ENCODE measurements at regions not wholly inside any gene's neighbourhood (a gene's known extent, or its start where the extent isn't known, plus 50 kb on each side); places are given as distances from the start of the nearest gene placed in this dataset.
"Not testable (repeated sequence)": the region's sequence is repeated elsewhere in the genome, so short reads cannot be mapped to it uniquely, and the experiment has no call there.

GRCh38 chr1:99548943-99549605 is 96.8 kb upstream of the PALMD start:
- 35% methylated on average over 3 of the region's 3 CpGs for WGBS
- H3K36me3 ChIP-seq = no peaks in the 10 kb centered on the region
- no peak overlapping the region for H3K27ac ChIP-seq
- no peak for DNase-seq (ENCODE audit: low spot score in 2 of 2)
- TF ChIP-seq POLR2AphosphoS5 (IDR thresholded peaks at IDR 0.05) (no peak), EP300 (IDR thresholded peaks at IDR 0.05) (no peak), POLR2A (IDR thresholded peaks at IDR 0.05) (no peak)
- TF ChIP-seq, protein P1, sequence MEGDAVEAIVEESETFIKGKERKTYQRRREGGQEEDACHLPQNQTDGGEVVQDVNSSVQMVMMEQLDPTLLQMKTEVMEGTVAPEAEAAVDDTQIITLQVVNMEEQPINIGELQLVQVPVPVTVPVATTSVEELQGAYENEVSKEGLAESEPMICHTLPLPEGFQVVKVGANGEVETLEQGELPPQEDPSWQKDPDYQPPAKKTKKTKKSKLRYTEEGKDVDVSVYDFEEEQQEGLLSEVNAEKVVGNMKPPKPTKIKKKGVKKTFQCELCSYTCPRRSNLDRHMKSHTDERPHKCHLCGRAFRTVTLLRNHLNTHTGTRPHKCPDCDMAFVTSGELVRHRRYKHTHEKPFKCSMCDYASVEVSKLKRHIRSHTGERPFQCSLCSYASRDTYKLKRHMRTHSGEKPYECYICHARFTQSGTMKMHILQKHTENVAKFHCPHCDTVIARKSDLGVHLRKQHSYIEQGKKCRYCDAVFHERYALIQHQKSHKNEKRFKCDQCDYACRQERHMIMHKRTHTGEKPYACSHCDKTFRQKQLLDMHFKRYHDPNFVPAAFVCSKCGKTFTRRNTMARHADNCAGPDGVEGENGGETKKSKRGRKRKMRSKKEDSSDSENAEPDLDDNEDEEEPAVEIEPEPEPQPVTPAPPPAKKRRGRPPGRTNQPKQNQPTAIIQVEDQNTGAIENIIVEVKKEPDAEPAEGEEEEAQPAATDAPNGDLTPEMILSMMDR (IDR thresholded peaks at IDR 0.05) = no peak
- H3K4me1 ChIP-seq = peaks cover 8% of the 10 kb centered on the region
- H3K9me3 ChIP-seq = no peaks in the 10 kb centered on the region
- no peak overlapping the region for H3K4me3 ChIP-seq
- no peaks in the 10 kb centered on the region for H3K27me3 ChIP-seq

DNA sequence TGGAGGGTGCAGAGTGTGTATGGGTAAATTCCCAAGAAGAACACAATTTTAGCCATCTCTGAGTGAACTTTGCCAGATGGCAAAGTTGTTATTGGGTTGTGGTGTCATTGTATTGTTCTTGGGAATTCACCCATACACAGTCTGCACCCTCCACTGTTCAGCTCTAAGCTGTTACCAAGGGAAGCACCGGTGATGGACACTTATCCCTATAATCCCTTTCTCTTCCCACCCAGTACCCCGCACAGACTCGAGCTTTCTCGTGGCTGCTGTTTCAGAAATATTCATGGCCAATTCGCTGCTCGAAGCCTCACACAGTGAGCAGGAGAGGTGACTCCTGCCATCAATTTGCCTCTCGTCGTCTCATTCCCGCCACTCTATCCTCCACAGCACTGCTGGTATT is 95.7 kb upstream of the PALMD start:
- TF ChIP-seq EP300 (IDR thresholded peaks at IDR 0.05) (no peak), POLR2A (IDR thresholded peaks at IDR 0.05) (no peak), POLR2AphosphoS5 (IDR thresholded peaks at IDR 0.05) (no peak)
- TF ChIP-seq, protein P1 (IDR thresholded peaks at IDR 0.05) = no peak
- H3K4me3 ChIP-seq = no peak overlapping the region
- no peaks in the 10 kb centered on the region for H3K9me3 ChIP-seq
- no peaks in the 10 kb centered on the region for H3K27me3 ChIP-seq
- WGBS = 95% methylated on average over 9 of the region's 9 CpGs
- H3K36me3 ChIP-seq = no peaks in the 10 kb centered on the region
- H3K27ac ChIP-seq = no peak overlapping the region
- H3K4me1 ChIP-seq = peaks cover 4% of the 10 kb centered on the region
- DNase-seq (ENCODE audit: low spot score in 2 of 2) = no peak

- Histone ChIP-seq H3K4me1 (peaks cover 4% of the 10 kb centered on the region), H3K36me3 (no peaks in the 10 kb centered on the region), H3K27me3 (no peaks in the 10 kb centered on the region), H3K4me3 (no peak overlapping the region), H3K27ac (no peak overlapping the region), H3K9me3 (no peaks in the 10 kb centered on the region)
- WGBS = 50% methylated on average over 2 of the region's 2 CpGs
- TF ChIP-seq POLR2A (IDR thresholded peaks at IDR 0.05) = no peak
- TF ChIP-seq EP300 (IDR thresholded peaks at IDR 0.05) = no peak
- TF ChIP-seq POLR2AphosphoS5 (IDR thresholded peaks at IDR 0.05) = no peak
- TF ChIP-seq, protein P1 (IDR thresholded peaks at IDR 0.05) = no peak
- DNase-seq (ENCODE audit: low spot score in 2 of 2) = no peak
Measured at GRCh38 chr1:99551812-99552614, 93.9 kb upstream of the PALMD start.

- TF ChIP-seq EP300 (IDR thresholded peaks at IDR 0.05) (no peak), POLR2A (IDR thresholded peaks at IDR 0.05) (no peak), POLR2AphosphoS5 (IDR thresholded peaks at IDR 0.05) (no peak)
- TF ChIP-seq, protein P1 (IDR thresholded peaks at IDR 0.05) = no peak
- Histone ChIP-seq H3K27me3 (no peaks in the 10 kb centered on the region), H3K36me3 (no peaks in the 10 kb centered on the region), H3K4me3 (no peak overlapping the region), H3K9me3 (no peaks in the 10 kb centered on the region), H3K4me1 (peaks cover 4% of the 10 kb centered on the region), H3K27ac (no peak overlapping the region)
- no peak for DNase-seq (ENCODE audit: low spot score in 2 of 2)
- 89% methylated on average over 1 of the region's 1 CpG for WGBS
Measured at GRCh38 chr1:99553301-99553700, 92.6 kb upstream of the PALMD start.

GRCh38 chr1:99553819-99554218 is 92.1 kb upstream of the PALMD start:
- DNase-seq (ENCODE audit: low spot score in 2 of 2); H3K27ac ChIP-seq; H3K4me3 ChIP-seq; H3K36me3 ChIP-seq; H3K27me3 ChIP-seq; H3K4me1 ChIP-seq; H3K9me3 ChIP-seq: not testable (repeated sequence)
- 77% methylated on average over 3 of the region's 3 CpGs for WGBS

Data from suprapubic skin (tissue), 4 donors.